Thoracic aorta (tissue), 2 donors: ENCODE measurements at regions not wholly inside any gene's neighbourhood (a gene's known extent, or its start where the extent isn't known, plus 50 kb on each side); places are given as distances from the start of the nearest gene placed in this dataset.

ENCODE experiments used
- ATAC-seq: fragments of 150-250 bp; one replicate; pipeline ENCODE4 v1.8.0; 2017; ENCODE audit warnings: low read depth; ENCODE audit not compliant: insufficient number of reproducible peaks, low FRiP score
- DNase-seq: peaks from one replicate; pipeline ENCODE4 v3.0.0-alpha.2; 2020; ENCODE audit warnings: low spot score
- H3K27ac ChIP-seq, 2 donors: fragments of 200-600 bp; sonication (generic); 1 replicate in 1 of 2; 2 replicates in 1 of 2; pipeline ENCODE4 v1.5.1; 2016; ENCODE audit warnings: mild to moderate bottlenecking in 2 of 2, moderate library complexity in 2 of 2
- H3K27me3 ChIP-seq: fragments of 200-600 bp; sonication (generic); replicated peaks from 2 replicates; pipeline ENCODE4 v1.6.0; 2016; ENCODE audit warnings: mild to moderate bottlenecking; ENCODE audit not compliant: insufficient read depth
- H3K36me3 ChIP-seq: fragments of 200-600 bp; sonication (generic); one replicate; pipeline ENCODE4 v1.5.1; 2016
- H3K4me1 ChIP-seq, 2 donors: fragments of 200-600 bp; sonication (generic); 1 replicate in 1 of 2; 2 replicates in 1 of 2; pipeline versions ENCODE4 v1.5.1 to v1.6.0; 2016; ENCODE audit warnings: low read depth in 2 of 2, mild to moderate bottlenecking in 1 of 2; ENCODE audit not compliant: control insufficient read depth in 1 of 2
- H3K4me3 ChIP-seq: fragments of 200-600 bp; sonication (generic); 2 replicates; pipeline ENCODE4 v1.5.1; 2016; ENCODE audit warnings: mild to moderate bottlenecking
- H3K9me3 ChIP-seq: fragments of 200-600 bp; sonication (generic); 2 replicates; pipeline ENCODE4 v1.5.1; 2016
- TF ChIP-seq, protein P1 (sequence below): fragments of 200-600 bp; sonication (generic); IDR thresholded peaks from one replicate; pipeline ENCODE4 v1.5.1; 2019; ENCODE audit warnings: antibody characterized with exemption

DNA sequence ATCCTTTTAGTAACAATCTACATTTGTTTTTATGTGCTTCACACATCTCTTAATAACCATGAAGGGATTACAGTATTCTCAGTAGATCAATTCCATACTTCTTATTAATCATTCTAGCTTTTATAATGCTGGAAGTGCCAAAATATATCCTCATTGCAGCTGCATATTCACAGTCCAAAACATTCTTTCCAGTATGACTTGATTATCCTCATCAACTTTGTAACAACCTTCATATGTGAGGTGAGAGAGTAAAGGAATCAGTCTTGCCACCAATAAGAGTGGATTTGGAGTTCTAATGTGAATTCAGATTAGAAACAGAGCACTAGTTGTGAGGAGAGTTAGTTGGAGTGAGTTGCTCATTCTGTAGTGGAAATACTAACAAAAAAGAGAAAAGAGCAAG, 208.0 kb upstream of the SPRY2 start:
- Histone ChIP-seq H3K27me3 (no peaks in the 10 kb centered on the region), H3K9me3 (no peaks in the 10 kb centered on the region), H3K4me3 (no peak overlapping the region), H3K36me3 (no peaks in the 10 kb centered on the region), H3K4me1 (peaks cover 16 to 18% of the 10 kb centered on the region in 2 donors), H3K27ac (no peak overlapping the region)
- DNase-seq, result no peak
- TF ChIP-seq, protein P1, sequence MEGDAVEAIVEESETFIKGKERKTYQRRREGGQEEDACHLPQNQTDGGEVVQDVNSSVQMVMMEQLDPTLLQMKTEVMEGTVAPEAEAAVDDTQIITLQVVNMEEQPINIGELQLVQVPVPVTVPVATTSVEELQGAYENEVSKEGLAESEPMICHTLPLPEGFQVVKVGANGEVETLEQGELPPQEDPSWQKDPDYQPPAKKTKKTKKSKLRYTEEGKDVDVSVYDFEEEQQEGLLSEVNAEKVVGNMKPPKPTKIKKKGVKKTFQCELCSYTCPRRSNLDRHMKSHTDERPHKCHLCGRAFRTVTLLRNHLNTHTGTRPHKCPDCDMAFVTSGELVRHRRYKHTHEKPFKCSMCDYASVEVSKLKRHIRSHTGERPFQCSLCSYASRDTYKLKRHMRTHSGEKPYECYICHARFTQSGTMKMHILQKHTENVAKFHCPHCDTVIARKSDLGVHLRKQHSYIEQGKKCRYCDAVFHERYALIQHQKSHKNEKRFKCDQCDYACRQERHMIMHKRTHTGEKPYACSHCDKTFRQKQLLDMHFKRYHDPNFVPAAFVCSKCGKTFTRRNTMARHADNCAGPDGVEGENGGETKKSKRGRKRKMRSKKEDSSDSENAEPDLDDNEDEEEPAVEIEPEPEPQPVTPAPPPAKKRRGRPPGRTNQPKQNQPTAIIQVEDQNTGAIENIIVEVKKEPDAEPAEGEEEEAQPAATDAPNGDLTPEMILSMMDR, result no peak
- ATAC-seq, result no peak

DNA sequence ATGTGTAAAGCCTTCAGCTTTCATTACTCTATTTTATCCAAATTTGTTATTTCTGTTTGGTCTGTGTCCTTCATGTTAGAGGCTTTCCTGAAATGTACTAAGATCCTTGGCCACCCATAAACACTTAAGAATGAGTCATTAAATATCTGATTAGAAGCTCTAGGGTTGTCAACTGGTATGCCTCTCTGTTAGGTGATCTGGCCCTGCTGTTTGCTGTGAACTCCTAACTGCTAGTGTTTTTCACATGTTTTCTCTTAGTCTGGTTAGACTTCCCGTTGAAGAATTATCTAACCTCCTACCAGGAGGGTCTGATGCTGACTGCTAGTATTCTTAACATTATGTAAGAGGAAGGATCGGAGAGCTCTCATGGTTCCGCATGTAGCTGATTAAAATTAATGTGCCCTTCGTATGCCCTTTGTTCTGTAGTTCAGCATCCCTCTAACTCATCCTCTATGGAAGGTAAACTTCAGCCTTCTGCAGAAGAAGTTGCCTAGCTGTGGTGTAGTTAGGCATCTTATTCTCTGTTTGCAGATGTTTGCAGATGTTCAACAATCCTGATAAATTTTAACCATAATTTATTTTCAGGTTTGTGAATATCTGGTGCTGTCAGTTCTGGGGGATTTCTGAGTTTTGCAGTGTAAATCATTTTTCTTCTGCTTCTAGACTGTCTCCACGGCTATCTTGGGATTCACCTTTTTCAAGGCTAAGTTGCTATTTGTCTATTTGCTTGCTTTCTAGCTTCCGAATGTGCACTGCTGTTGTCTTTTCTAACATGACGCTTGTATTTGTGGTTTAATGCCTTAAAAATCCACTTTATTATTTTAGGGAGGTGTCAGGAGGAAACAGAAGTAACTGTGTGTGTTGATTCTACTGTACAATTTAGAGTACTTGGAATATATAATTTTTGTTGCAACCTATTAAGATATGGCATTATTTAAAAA, 207.2 kb upstream of the SPRY2 start:
- Histone ChIP-seq H3K4me3 (no peak overlapping the region), H3K4me1 (peaks cover 16 to 18% of the 10 kb centered on the region in 2 donors), H3K9me3 (no peaks in the 10 kb centered on the region), H3K27ac (no peak overlapping the region), H3K27me3 (no peaks in the 10 kb centered on the region), H3K36me3 (no peaks in the 10 kb centered on the region)
- TF ChIP-seq, protein P1, result no peak
- no peak for ATAC-seq
- no peak for DNase-seq

DNA sequence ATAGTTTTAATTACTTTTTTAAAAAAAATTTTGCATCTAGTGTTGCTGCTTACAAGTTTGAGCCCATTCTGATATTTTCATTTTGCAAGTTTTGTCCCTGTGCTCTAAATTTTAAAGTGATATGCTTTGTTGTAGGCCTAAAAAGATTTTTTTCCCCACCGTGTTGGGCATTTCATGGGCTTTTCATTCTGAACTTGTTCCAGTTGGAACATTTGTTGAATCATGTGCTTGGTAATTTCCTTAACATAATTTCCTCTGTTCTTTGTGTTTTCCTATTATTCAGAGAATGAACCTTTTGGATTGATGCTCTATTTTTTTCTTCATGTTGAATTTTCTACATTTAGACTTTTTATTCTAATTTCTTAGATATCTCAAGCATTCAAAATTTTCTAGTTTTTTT, 206.4 kb upstream of the SPRY2 start:
- Histone ChIP-seq H3K4me1 (peaks cover 16 to 18% of the 10 kb centered on the region in 2 donors), H3K9me3 (no peaks in the 10 kb centered on the region), H3K27ac (no peak overlapping the region), H3K4me3 (no peak overlapping the region), H3K36me3 (no peaks in the 10 kb centered on the region), H3K27me3 (no peaks in the 10 kb centered on the region)
- ATAC-seq, result no peak
- DNase-seq, result no peak
- TF ChIP-seq, protein P1, result no peak

DNA sequence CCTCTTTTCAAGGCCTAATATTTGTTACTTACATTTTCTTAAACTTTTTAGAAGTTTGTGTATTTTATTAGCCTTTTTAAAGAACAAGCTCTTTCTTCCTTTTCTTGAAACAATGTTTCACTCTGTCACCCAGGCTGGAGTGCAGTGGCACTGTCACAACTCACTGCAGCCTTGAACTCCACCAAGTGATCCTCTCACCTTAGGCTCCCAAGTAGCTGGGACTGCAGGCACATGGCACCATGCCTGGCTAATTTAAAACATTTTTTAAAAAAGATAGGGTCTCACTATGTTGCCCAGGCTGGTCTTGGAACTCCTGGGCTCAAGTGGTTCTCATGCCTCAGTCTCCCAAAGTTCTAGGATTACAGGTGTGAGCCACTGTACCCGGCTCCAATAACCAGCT, 192.2 kb upstream of the SPRY2 start:
- Histone ChIP-seq H3K36me3 (no peaks in the 10 kb centered on the region), H3K4me3 (no peak overlapping the region), H3K9me3 (no peaks in the 10 kb centered on the region), H3K27me3 (no peaks in the 10 kb centered on the region), H3K4me1 (no peaks in the 10 kb centered on the region), H3K27ac (no peak overlapping the region)
- TF ChIP-seq, protein P1, result no peak
- ATAC-seq, result no peak
- no peak for DNase-seq

DNA sequence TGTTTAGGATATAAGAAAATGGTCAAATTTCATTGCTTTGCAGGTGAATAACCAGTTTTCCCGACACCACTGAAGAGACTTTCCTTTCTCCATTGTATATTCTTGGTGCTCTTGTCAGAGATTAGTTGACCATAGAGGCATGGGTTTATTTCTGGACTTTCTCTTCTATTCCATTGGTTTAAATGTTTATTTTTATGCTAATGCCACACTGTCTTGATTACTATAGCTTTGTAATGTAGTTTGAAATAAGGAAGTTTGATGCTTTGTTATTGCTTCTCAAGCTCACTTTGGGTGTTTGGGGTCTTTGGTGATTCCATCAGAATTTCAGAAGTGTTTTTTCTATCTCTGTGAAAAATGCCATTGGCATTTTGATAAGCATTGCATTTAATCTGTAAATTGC, 190.0 kb upstream of the SPRY2 start:
- TF ChIP-seq, protein P1, result no peak
- ATAC-seq (no peak), DNase-seq (no peak)
- Histone ChIP-seq H3K4me1 (no peaks in the 10 kb centered on the region), H3K4me3 (no peak overlapping the region), H3K9me3 (no peaks in the 10 kb centered on the region), H3K27ac (no peak overlapping the region), H3K27me3 (no peaks in the 10 kb centered on the region), H3K36me3 (no peaks in the 10 kb centered on the region)
